HuH-7 (cell line): ENCODE measurements at regions not wholly inside any gene's neighbourhood (a gene's known extent, or its start where the extent isn't known, plus 50 kb on each side); places are given as distances from the start of the nearest gene placed in this dataset.

ENCODE experiments used
- DNase-seq: peaks from one replicate; pipeline ENCODE4 v3.0.0; 2011; ENCODE audit warnings: low spot score

- no peak for DNase-seq
These were observed 87.1 kb upstream of the SLITRK3 start for GRCh38 chr3:165283328-165283727.

- DNase-seq, result no peak
These were observed 83.3 kb upstream of the SLITRK3 start for GRCh38 chr3:165279471-165279870.

GRCh38 chr3:165273411-165273810 is 77.2 kb upstream of the SLITRK3 start:
- DNase-seq, result no peak

- DNase-seq, result peak; percentile 0
These were observed 63.5 kb upstream of the SLITRK3 start for GRCh38 chr3:165259541-165260193.

GRCh38 chr3:165256554-165257065 is 60.4 kb upstream of the SLITRK3 start:
- DNase-seq, result no peak

- peak; percentile 12 for DNase-seq
These were observed 58.6 kb upstream of the SLITRK3 start for GRCh38 chr3:165254812-165255211.
